ENCODE measurements at regions not wholly inside any gene's neighbourhood (a gene's known extent, or its start where the extent isn't known, plus 50 kb on each side); places are given as distances from the start of the nearest gene placed in this dataset.

DNA sequence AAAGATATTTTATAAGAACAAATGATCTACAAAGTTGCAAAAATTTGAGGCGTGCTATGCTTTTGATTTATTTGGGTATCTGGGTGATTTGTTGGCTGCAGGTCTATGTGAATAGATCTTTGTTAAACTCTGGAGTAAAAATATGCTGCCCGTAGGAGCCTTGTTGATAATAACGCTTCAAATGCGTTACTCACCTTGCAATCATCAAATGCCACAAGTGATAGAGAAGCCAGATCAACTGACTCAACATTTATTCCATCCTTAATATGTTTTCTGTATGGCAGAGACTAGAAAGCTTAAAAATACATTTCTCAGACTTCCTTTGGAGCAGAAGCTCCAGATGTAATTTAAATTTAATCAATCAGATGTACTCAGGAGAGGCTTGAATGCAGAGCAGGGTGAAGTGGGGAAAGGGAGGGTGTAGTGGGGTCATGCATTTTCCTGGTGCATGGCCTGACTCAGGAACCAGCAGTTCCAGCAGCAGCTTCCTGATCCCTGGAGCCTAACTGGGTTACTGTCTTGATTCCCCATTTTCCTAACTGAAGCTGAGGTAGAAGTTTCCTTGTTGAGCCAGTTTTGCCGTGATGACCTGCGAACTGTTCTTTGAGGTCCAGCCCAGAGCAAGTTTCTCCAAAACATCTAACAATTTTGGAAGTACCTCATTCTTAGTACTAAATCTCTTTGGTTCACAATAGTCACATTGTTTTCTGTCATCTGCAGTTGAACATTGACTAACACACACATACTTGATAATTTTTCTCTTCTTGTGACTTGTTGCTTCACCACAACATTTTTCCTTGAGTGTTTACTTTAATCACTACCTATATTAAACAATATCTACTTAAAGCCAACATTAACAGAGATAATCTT is 284.7 kb upstream of the CWC22 start:
- Histone ChIP-seq H3K4me3 (no peak overlapping the region), H3K36me3 (no peaks in the 10 kb centered on the region), H3K9me3 (peaks cover 0 to under 1% (median 0%) of the 10 kb centered on the region in 8 donors), H3K27me3 (replicated peaks in 1 of 7) (no peaks in the 10 kb centered on the region), H3K27ac (no peak overlapping the region), H3K4me1 (no peaks in the 10 kb centered on the region)
- TF ChIP-seq, protein P1, sequence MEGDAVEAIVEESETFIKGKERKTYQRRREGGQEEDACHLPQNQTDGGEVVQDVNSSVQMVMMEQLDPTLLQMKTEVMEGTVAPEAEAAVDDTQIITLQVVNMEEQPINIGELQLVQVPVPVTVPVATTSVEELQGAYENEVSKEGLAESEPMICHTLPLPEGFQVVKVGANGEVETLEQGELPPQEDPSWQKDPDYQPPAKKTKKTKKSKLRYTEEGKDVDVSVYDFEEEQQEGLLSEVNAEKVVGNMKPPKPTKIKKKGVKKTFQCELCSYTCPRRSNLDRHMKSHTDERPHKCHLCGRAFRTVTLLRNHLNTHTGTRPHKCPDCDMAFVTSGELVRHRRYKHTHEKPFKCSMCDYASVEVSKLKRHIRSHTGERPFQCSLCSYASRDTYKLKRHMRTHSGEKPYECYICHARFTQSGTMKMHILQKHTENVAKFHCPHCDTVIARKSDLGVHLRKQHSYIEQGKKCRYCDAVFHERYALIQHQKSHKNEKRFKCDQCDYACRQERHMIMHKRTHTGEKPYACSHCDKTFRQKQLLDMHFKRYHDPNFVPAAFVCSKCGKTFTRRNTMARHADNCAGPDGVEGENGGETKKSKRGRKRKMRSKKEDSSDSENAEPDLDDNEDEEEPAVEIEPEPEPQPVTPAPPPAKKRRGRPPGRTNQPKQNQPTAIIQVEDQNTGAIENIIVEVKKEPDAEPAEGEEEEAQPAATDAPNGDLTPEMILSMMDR (IDR thresholded peaks at IDR 0.05 in 8 of 11, conservative IDR thresholded peaks at IDR 0.05 in 3 of 11), result no peak
- TF ChIP-seq POLR2A (IDR thresholded peaks at IDR 0.05) (no peak), POLR2AphosphoS5 (IDR thresholded peaks at IDR 0.05) (no peak)
- intact Hi-C loops (cut with DNase I; ENCODE audit: low total_unique reads), result no loop called here
- WGBS, 5 donors, result 80 to 91% (median 85%) methylated on average over 6 of the region's 6 CpGs
- DNase-seq, result no peak

- H3K4me3 ChIP-seq, result no peak overlapping the region
- intact Hi-C loops (cut with DNase I; ENCODE audit: low total_unique reads), result no loop called here
- WGBS, 5 donors, result 24 to 64% (median 26%) methylated on average over 2 of the region's 2 CpGs
- H3K4me1 ChIP-seq, result no peaks in the 10 kb centered on the region
- H3K36me3 ChIP-seq, result no peaks in the 10 kb centered on the region
- H3K27me3 ChIP-seq (replicated peaks in 1 of 7), result no peaks in the 10 kb centered on the region
- H3K9me3 ChIP-seq, result peaks cover 0 to 5% (median 0%) of the 10 kb centered on the region in 8 donors
- H3K27ac ChIP-seq, result no peak overlapping the region
- DNase-seq, result no peak
- TF ChIP-seq, protein P1 (IDR thresholded peaks at IDR 0.05 in 8 of 11, conservative IDR thresholded peaks at IDR 0.05 in 3 of 11), result no peak
- TF ChIP-seq POLR2AphosphoS5 (IDR thresholded peaks at IDR 0.05), result no peak
- TF ChIP-seq POLR2A (IDR thresholded peaks at IDR 0.05), result no peak
These were observed 284.0 kb upstream of the CWC22 start for GRCh38 chr2:180291060-180291459.

DNA sequence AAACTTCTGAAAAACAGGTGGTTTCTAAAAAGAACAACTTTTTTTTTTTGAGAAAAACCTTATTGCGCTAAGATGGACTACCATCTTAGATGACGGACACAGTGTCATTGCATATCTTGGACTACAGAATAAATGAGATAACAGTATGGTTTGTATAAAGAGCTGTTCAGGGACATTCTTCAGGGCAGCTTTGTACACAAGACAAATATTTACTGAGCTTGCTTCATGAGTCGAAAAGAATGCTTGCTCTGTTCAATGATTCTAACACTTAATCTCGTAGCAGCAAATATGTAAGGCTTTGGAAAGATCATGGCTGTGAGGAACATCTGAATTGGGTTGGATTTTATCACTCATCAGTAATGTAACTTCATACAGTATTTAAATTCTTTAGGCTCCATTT is 282.5 kb upstream of the CWC22 start:
- intact Hi-C loops (cut with DNase I; ENCODE audit: low total_unique reads), result no loop called here
- WGBS, 5 donors, result 82 to 95% (median 89%) methylated on average over 4 of the region's 4 CpGs
- H3K36me3 ChIP-seq, result no peaks in the 10 kb centered on the region
- H3K4me1 ChIP-seq, result no peaks in the 10 kb centered on the region
- H3K27ac ChIP-seq, result no peak overlapping the region
- H3K9me3 ChIP-seq, result peaks cover 0 to 5% (median 0%) of the 10 kb centered on the region in 8 donors
- TF ChIP-seq, protein P1 (IDR thresholded peaks at IDR 0.05 in 8 of 11, conservative IDR thresholded peaks at IDR 0.05 in 3 of 11), result no peak
- no peak for TF ChIP-seq POLR2AphosphoS5 (IDR thresholded peaks at IDR 0.05)
- no peak for TF ChIP-seq POLR2A (IDR thresholded peaks at IDR 0.05)
- no peaks in the 10 kb centered on the region for H3K27me3 ChIP-seq (replicated peaks in 1 of 7)
- H3K4me3 ChIP-seq, result no peak overlapping the region
- DNase-seq, result no peak

DNA sequence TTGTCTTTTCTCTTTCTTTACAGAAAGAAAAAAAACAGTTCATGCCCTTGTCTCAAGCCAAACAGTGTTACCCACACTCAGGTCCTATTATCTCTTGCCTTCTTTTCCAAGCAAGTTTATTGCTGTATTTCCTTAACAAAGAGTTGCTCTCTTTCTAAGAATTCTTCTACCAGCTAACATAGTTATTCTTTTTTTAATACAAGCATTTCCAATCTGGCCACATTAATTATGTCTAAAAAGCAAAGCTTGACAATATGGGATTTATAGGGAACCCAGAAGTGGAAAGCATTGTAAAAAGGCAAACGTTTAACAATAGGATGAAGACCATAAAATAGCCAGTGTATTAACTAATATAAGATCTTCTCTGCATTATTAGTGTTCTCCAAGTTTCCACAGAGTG is 272.5 kb upstream of the CWC22 start:
- Histone ChIP-seq H3K4me1 (no peaks in the 10 kb centered on the region), H3K27me3 (replicated peaks in 1 of 7) (no peaks in the 10 kb centered on the region), H3K36me3 (no peaks in the 10 kb centered on the region), H3K27ac (no peak overlapping the region), H3K4me3 (no peak overlapping the region), H3K9me3 (peaks cover 0 to 16% (median 0%) of the 10 kb centered on the region in 8 donors)
- WGBS, 5 donors, result 63 to 79% (median 68%) methylated on average over 1 of the region's 1 CpG
- TF ChIP-seq POLR2A (IDR thresholded peaks at IDR 0.05) (no peak), POLR2AphosphoS5 (IDR thresholded peaks at IDR 0.05) (no peak)
- TF ChIP-seq, protein P1 (IDR thresholded peaks at IDR 0.05 in 8 of 11, conservative IDR thresholded peaks at IDR 0.05 in 3 of 11), result no peak
- no peak for DNase-seq
- intact Hi-C loops (cut with DNase I; ENCODE audit: low total_unique reads), result no loop called here

All from spleen (tissue), 11 donors.